WTC11 (cell line): ENCODE measurements at regions not wholly inside any gene's neighbourhood (a gene's known extent, or its start where the extent isn't known, plus 50 kb on each side); places are given as distances from the start of the nearest gene placed in this dataset.
"Not testable (repeated sequence)": the region's sequence is repeated elsewhere in the genome, so short reads cannot be mapped to it uniquely, and the experiment has no call there.

Experiments used
- ATAC-seq: fragments of 200-7000 bp; cut with Tn5 transposase; 2 replicates; pipeline ENCODE4 v1.10.0; 2021; ENCODE audit warnings: mild to moderate bottlenecking, moderate library complexity
- CTCF ChIA-PET: fragments of 300-600 bp; sonication (Branson Sonifier 250); formaldehyde crosslinking; loops from one replicate; lab custom pipeline; 2021; ENCODE audit warnings: antibody characterized with exemption; lab: Charles Lee
- POLR2A ChIA-PET: fragments of 350-600 bp; sonication (Branson Sonifier 250); formaldehyde crosslinking; loops from one replicate; lab custom pipeline; 2021; ENCODE audit warnings: antibody characterized with exemption; lab: Charles Lee
- DNase-seq: peaks from one replicate; pipeline ENCODE4 v3.0.0; 2021; ENCODE audit warnings: low spot score
- H3K27ac Mint-ChIP-seq: 2 replicates; pipeline ENCODE4 v1.8.0; 2021; ENCODE audit warnings: mixed read lengths
- H3K27me3 Mint-ChIP-seq: 2 replicates; pipeline ENCODE4 v1.8.0; 2021; ENCODE audit warnings: low read depth, mild to moderate bottlenecking, moderate library complexity, mixed read lengths
- H3K36me3 Mint-ChIP-seq: 2 replicates; pipeline ENCODE4 v1.8.0; 2021; ENCODE audit warnings: mixed read lengths
- H3K4me1 Mint-ChIP-seq: 2 replicates; pipeline ENCODE4 v1.8.0; 2022; ENCODE audit warnings: mixed read lengths
- H3K4me3 Mint-ChIP-seq: 2 replicates; pipeline ENCODE4 v1.8.0; 2021; ENCODE audit warnings: mild to moderate bottlenecking, moderate library complexity, mixed read lengths
- H3K9me3 Mint-ChIP-seq: 2 replicates; pipeline ENCODE4 v1.8.0; 2021; ENCODE audit warnings: mixed read lengths
- AR ChIP-seq: fragments of 250-450 bp; sonication (Bioruptor Pico); IDR thresholded peaks from 2 replicates; pipeline ENCODE4 v1.9.0; 2021; ENCODE audit warnings: mild to moderate bottlenecking
- CDX4 ChIP-seq: fragments of 250-450 bp; sonication (Bioruptor Pico); IDR thresholded peaks from 2 replicates; pipeline ENCODE4 v1.9.0; 2021; ENCODE audit warnings: moderate library complexity, mild to moderate bottlenecking, inconsistent platforms, borderline replicate concordance
- E2F5 ChIP-seq: sonication (generic); formaldehyde crosslinking; IDR thresholded peaks from 2 replicates; pipeline ENCODE4 v1.8.1; 2022; ENCODE audit warnings: mild to moderate bottlenecking, moderate library complexity, missing genetic modification reagents
- EMX1 ChIP-seq: fragments of 250-450 bp; sonication (Bioruptor Pico); IDR thresholded peaks from 2 replicates; pipeline ENCODE4 v1.8.0; 2021; ENCODE audit warnings: mild to moderate bottlenecking
- FOXJ3 ChIP-seq: sonication (generic); formaldehyde crosslinking; IDR thresholded peaks from 2 replicates; pipeline ENCODE4 v1.9.0; 2021; ENCODE audit warnings: missing genetic modification reagents, mild to moderate bottlenecking, borderline replicate concordance
- FOXK1 ChIP-seq: sonication (generic); formaldehyde crosslinking; IDR thresholded peaks from 2 replicates; pipeline ENCODE4 v1.8.0; 2022; ENCODE audit warnings: mild to moderate bottlenecking, moderate library complexity, missing genetic modification reagents
- IRF2 ChIP-seq: sonication (generic); formaldehyde crosslinking; IDR thresholded peaks from 2 replicates; pipeline ENCODE4 v1.8.0; 2022; ENCODE audit warnings: low read depth, missing genetic modification reagents, borderline replicate concordance
- KAT7 ChIP-seq: sonication (generic); formaldehyde crosslinking; IDR thresholded peaks from 2 replicates; pipeline ENCODE4 v1.8.1; 2023; ENCODE audit warnings: missing genetic modification reagents, mild to moderate bottlenecking, borderline replicate concordance
- NFYB ChIP-seq: sonication (generic); formaldehyde crosslinking; conservative IDR thresholded peaks from 2 replicates; pipeline ENCODE4 v1.8.0; 2022; ENCODE audit warnings: low read depth, missing genetic modification reagents
- SMAD4 ChIP-seq: sonication (generic); formaldehyde crosslinking; IDR thresholded peaks from 2 replicates; pipeline ENCODE4 v1.8.0; 2022; ENCODE audit warnings: mild to moderate bottlenecking, missing genetic modification reagents
- STAT6 ChIP-seq: sonication (generic); formaldehyde crosslinking; conservative IDR thresholded peaks from 2 replicates; pipeline ENCODE4 v1.8.1; 2023; ENCODE audit warnings: mild to moderate bottlenecking, low read depth, missing genetic modification reagents, moderate library complexity
- TEAD4 ChIP-seq: sonication (generic); formaldehyde crosslinking; IDR thresholded peaks from 2 replicates; pipeline ENCODE4 v1.8.0; 2022; ENCODE audit warnings: mild to moderate bottlenecking, missing genetic modification reagents
- ZBTB21 ChIP-seq: sonication (generic); formaldehyde crosslinking; IDR thresholded peaks from 2 replicates; pipeline ENCODE4 v1.8.1; 2023; ENCODE audit warnings: mild to moderate bottlenecking, missing genetic modification reagents, borderline replicate concordance
- ZNF138 ChIP-seq: sonication (generic); formaldehyde crosslinking; conservative IDR thresholded peaks from 2 replicates; pipeline ENCODE4 v1.8.1; 2022; ENCODE audit warnings: mild to moderate bottlenecking, moderate library complexity, missing genetic modification reagents
- ZNF396 ChIP-seq: fragments of 250-450 bp; sonication (Bioruptor Pico); IDR thresholded peaks from 2 replicates; pipeline ENCODE4 v1.8.0; 2021; ENCODE audit warnings: mild to moderate bottlenecking, moderate library complexity, borderline replicate concordance
- ZNF416 ChIP-seq: fragments of 250-450 bp; sonication (Bioruptor Pico); IDR thresholded peaks from 2 replicates; pipeline ENCODE4 v1.9.0; 2021; ENCODE audit warnings: mild to moderate bottlenecking, inconsistent platforms
- ZNF671 ChIP-seq: fragments of 250-450 bp; sonication (Bioruptor Pico); IDR thresholded peaks from 2 replicates; pipeline ENCODE4 v1.8.0; 2021; ENCODE audit warnings: mild to moderate bottlenecking

GRCh38 chr17:59498530-59499307 is 66.7 kb upstream of the DHX40 start:
- no peak for ATAC-seq
- ChIA-PET POLR2A (interaction anchor here (0.6 kb wide), 1 partner anchor 30 kb away, joined by 3 read pairs; no protein-coding TSS in a partner anchor), CTCF (no interaction called here)
- peaks cover 4% of the 10 kb centered on the region; the same call in 1 of the 2 replicates for H3K4me1 Mint-ChIP-seq
- H3K27me3 Mint-ChIP-seq = no peaks in the 10 kb centered on the region; the same call in 1 of the 2 replicates
- peaks cover 4% of the 10 kb centered on the region for H3K36me3 Mint-ChIP-seq
- DNase-seq = no peak
- no peak overlapping the region for H3K27ac Mint-ChIP-seq
- peaks cover 4% of the 10 kb centered on the region for H3K9me3 Mint-ChIP-seq
- no peak for TF ChIP-seq EMX1 (CRISPR knock-in tag)
- TF ChIP-seq ZNF671 (CRISPR knock-in tag) = no peak
- no peak for TF ChIP-seq ZBTB21 (CRISPR knock-in tag)
- TF ChIP-seq SMAD4 (CRISPR knock-in tag) = no peak
- TF ChIP-seq AR (CRISPR knock-in tag) = no peak
- TF ChIP-seq FOXK1 = no peak
- TF ChIP-seq FOXJ3 (CRISPR knock-in tag) = no peak
- TF ChIP-seq KAT7 = no peak
- no peak for TF ChIP-seq CDX4 (CRISPR knock-in tag)
- TF ChIP-seq E2F5 (CRISPR knock-in tag) = no peak
- no peak for TF ChIP-seq IRF2 (CRISPR knock-in tag)
- no peak for TF ChIP-seq ZNF138 (CRISPR knock-in tag)
- TF ChIP-seq ZNF416 (CRISPR knock-in tag) = no peak
- no peak for TF ChIP-seq ZNF396 (CRISPR knock-in tag)
- TF ChIP-seq, all 79 proteins: peak for 0
- H3K4me3 Mint-ChIP-seq = no peak overlapping the region

- DNase-seq, POLR2A ChIA-PET, CTCF ChIA-PET, ATAC-seq, H3K4me3 Mint-ChIP-seq, H3K27me3 Mint-ChIP-seq, H3K27ac Mint-ChIP-seq, H3K9me3 Mint-ChIP-seq, H3K4me1 Mint-ChIP-seq, H3K36me3 Mint-ChIP-seq: not testable (repeated sequence)
Measured at GRCh38 chr17:59500086-59500655, 65.2 kb upstream of the DHX40 start.

GRCh38 chr17:59501690-59502089 is 63.7 kb upstream of the DHX40 start:
- DNase-seq (no peak), ATAC-seq (no peak)
- Mint-ChIP-seq H3K27me3 (no peaks in the 10 kb centered on the region), H3K4me1 (peaks cover 4% of the 10 kb centered on the region; the same call in 1 of the 2 replicates), H3K9me3 (peaks cover 4% of the 10 kb centered on the region), H3K36me3 (peaks cover 4% of the 10 kb centered on the region), H3K27ac (no peak overlapping the region), H3K4me3 (no peak overlapping the region)
- ChIA-PET CTCF (interaction anchor here (1.5 kb wide), 1 partner anchor 19 kb away, joined by 3 read pairs; no protein-coding TSS in a partner anchor), POLR2A (no interaction called here)
- TF ChIP-seq STAT6 (CRISPR knock-in tag) (no peak), NFYB (CRISPR knock-in tag) (no peak), TEAD4 (CRISPR knock-in tag) (no peak)
- TF ChIP-seq, all 79 proteins: peak for 0
